T1000 (cell line): ENCODE measurements at regions not wholly inside any gene's neighbourhood (a gene's known extent, or its start where the extent isn't known, plus 50 kb on each side); places are given as distances from the start of the nearest gene placed in this dataset.

Source experiments
- DNase-seq: peaks from one replicate; lab custom pipeline; 2025; ENCODE audit warnings: mixed read lengths; lab: John Stamatoyannopoulos, UW

DNA sequence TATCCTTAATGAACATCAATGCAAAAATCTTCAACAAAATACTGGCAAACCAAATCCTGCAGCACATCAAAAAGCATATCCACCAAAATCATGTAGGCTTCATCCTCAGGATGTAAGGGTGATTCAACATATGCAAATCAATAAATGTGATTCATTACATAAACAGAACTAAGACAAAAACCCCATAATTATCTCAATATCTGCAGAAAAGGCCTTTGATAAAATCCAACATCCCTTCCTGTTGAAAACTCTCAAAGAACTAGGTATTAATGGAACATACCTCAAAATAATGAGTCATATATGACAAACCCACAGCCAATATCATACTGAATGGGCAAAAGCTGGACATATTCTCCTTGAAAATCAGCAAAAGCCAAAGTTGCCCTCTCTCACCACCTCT lies 54.6 kb upstream of the DEPDC1 start:
- no peak for DNase-seq

GRCh38 chr1:68558321-68559026 lies 61.6 kb upstream of the DEPDC1 start:
- no peak for DNase-seq

DNA sequence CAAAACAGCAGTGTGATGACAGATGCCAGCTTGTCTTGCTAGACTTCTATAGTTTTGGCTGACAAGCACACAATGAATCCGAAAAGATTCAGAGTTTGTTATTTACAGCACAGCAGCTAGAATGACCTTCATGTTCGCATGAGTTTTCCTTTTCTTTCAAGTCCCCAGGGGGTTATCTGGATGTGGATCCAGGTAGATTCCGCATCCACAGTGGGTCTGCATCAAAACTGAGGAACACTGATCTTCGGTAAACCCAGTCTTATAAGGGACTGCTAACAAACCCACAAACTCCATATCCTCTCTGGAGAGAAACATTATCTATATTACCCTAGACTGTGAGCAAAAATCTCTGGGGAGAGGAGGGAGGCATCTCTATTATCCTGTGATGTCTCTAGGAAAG lies 69.0 kb upstream of the DEPDC1 start:
- no peak for DNase-seq

DNA sequence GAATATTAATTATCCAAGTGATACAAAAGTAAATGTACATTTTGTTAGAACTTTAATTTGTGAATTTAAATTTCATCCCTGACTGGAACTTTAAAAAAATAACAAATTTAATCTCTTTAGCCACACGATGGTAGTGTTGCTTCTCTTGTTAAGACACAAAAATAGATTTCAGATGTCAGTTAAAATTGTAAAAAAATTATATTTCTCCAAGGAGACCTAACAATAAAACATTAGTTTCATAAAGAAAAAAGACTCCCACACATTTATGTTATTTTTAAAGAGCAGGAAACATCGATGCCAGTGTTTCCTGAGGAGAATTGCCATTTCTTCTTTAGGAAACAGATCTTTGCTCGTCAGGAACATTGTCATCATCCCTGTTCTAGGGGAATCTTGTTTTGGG lies 74.0 kb upstream of the DEPDC1 start:
- DNase-seq: no peak

- DNase-seq: no peak
These were observed 74.8 kb upstream of the DEPDC1 start for GRCh38 chr1:68571454-68572235.

GRCh38 chr1:68585351-68585750 lies 88.5 kb upstream of the DEPDC1 start:
- DNase-seq: no peak

DNA sequence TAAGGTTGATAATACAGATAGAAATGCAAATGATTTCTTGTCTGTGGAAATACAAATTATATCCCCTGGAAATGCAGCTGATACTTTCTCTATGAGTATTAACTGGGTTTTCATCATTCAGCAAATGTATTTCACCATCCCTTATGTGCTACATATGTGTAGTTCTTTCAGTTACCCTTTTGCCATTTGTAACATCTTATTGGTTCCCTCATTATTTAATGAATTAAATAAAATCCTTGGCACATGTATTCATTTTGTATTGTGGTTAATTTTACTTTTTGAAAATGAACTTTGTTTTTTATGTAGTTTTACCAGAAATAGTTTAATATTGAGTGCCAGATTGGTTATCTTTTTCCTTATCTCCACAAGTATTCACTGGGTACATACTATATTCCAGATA lies 89.9 kb upstream of the DEPDC1 start:
- DNase-seq: no peak

GRCh38 chr1:68588304-68588703 lies 91.4 kb upstream of the DEPDC1 start:
- DNase-seq: no peak

DNA sequence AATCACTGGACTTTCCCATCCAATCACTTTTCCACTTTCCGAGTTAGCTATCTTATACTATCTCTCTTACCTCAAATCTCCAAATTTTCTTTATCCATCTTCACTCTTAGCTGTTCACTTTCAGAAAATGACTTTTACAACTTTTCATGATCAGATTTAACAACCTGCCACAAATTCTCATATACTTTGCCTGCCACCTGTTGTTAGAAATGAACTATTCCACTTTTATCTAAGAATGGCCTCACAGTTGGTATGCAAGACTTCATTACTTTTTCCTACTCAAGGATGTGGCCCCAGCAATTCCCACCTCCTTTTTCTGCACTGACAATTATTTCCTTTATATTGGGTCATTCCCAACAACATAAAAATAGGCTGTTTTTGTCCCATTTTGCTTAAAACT lies 93.6 kb upstream of the DEPDC1 start:
- no peak for DNase-seq

- DNase-seq: no peak
These were observed 98.0 kb upstream of the DEPDC1 start for GRCh38 chr1:68594851-68595250.

GRCh38 chr1:68600049-68600661 lies 103.3 kb upstream of the DEPDC1 start:
- DNase-seq: no peak

- no peak for DNase-seq
These were observed 111.4 kb upstream of the DEPDC1 start for GRCh38 chr1:68608289-68608688.

GRCh38 chr1:68615312-68615711 lies 118.4 kb upstream of the DEPDC1 start:
- no peak for DNase-seq

GRCh38 chr1:68617942-68618341 lies 121.1 kb upstream of the DEPDC1 start:
- DNase-seq: no peak

DNA sequence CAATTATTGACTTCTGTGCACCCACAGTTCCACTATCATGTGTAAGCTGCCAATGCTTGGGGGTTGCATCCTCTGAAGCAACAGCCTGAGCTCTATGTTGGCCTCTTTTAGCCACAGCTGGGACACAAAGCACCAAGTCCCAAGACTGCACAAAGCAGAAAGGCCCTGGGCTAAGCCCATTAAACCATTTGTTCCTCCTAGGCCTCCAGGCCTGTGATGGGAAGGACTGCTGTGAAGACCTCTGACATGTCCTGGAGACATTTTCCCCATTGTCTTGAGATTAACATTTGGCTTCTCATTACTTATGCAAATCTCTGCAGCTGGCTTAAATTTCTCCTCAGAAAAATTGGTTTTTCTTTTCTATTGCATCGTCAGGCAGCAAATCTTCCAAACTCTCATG lies 123.7 kb upstream of the DEPDC1 start:
- no peak for DNase-seq

DNA sequence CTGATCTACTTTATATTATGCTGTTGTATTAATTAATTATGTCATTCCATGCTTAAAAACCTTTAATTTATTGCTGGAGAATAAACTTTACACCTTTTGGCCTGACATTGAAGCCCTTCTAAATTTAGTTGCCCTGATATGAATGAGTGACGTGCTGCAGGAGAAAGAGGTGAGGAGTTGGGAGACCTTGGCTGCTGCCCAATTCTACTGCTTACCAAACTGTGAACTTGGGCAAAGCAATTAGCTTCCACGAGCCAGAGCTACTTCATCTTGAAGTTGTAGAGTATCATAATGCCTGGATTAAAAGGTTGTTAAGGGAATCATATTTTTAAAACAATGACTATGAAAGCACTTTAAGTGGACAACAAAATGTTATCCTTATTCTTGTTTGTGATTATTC lies 126.8 kb upstream of the DEPDC1 start:
- no peak for DNase-seq

- DNase-seq: peak; percentile 6
These were observed 127.4 kb upstream of the DEPDC1 start for GRCh38 chr1:68624233-68624632.

DNA sequence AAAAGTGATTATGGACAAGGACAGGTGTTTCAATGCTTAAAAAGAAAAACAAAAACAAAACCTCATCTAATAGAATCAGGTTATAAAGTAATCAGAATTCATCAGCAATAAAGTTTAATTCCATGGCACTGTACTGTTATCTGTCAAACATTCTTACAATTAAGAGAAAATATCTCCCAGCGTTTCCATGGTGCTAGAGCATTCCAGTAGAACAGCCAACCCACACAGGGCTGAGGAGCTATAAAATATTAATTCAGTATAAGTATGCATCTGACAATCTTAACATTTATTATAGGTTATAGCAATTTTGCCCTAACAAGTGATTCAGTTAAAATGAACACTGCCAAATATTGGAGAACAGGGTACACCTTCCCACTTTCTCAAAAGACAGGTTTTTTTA lies 128.7 kb upstream of the DEPDC1 start:
- DNase-seq: no peak

GRCh38 chr1:68633141-68633919 lies 136.4 kb upstream of the DEPDC1 start:
- no peak for DNase-seq

GRCh38 chr1:68644504-68644903 lies 147.6 kb upstream of the DEPDC1 start:
- DNase-seq: no peak

GRCh38 chr1:68651115-68651514 lies 154.2 kb upstream of the DEPDC1 start:
- DNase-seq: no peak

DNA sequence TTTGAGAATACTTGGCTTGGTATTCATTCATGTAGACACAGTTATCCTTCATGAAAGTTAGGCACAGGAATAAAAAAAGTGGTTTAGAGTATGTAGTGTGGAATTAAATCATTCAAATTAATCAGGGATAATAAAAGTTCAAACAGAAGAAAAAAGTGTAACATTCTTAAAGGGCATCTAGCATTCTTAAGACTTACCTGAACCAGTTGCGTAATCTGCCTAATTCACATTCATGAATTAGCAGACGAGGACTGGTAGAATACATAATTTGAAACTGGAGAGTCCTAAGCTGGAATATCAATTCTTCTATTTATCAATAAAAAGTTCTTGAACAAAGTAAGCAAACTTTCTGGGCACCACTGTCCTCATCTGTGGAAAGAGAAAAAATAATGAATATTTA lies 157.0 kb upstream of the DEPDC1 start:
- DNase-seq: no peak
